Liver (tissue), 8 donors: ENCODE measurements at regions not wholly inside any gene's neighbourhood (a gene's known extent, or its start where the extent isn't known, plus 50 kb on each side); places are given as distances from the start of the nearest gene placed in this dataset.

Experiments used
- DNase-seq: peaks from one replicate; pipeline ENCODE4 v3.0.0-alpha.2; 2017; ENCODE audit warnings: low spot score
- H3K27ac ChIP-seq, 2 donors: one replicate each; pipeline ENCODE4 v1.7.0; 2013; ENCODE audit warnings: inconsistent platforms in 2 of 2, low read length in 2 of 2, control low read depth in 1 of 2, low read depth in 1 of 2, mild to moderate bottlenecking in 1 of 2
- H3K27me3 ChIP-seq, 4 donors: one replicate each; pipeline versions ENCODE4 v1.6.1 to v1.7.0; 2013; ENCODE audit warnings: low read length in 3 of 4, inconsistent platforms in 1 of 4, mild to moderate bottlenecking in 1 of 4, moderate library complexity in 1 of 4; ENCODE audit not compliant: control insufficient read depth in 4 of 4, insufficient read depth in 4 of 4
- H3K36me3 ChIP-seq, 4 donors: one replicate each; pipeline versions ENCODE4 v1.6.1 to v1.7.0; 2013; ENCODE audit warnings: low read length in 3 of 4, mild to moderate bottlenecking in 3 of 4, low read depth in 1 of 4, moderate library complexity in 1 of 4; ENCODE audit not compliant: control insufficient read depth in 4 of 4, insufficient read depth in 3 of 4
- H3K4me1 ChIP-seq, 4 donors: one replicate each; pipeline versions ENCODE4 v1.6.1 to v1.7.0; 2013; ENCODE audit warnings: low read length in 3 of 4, mild to moderate bottlenecking in 3 of 4, moderate library complexity in 1 of 4; ENCODE audit not compliant: control insufficient read depth in 4 of 4, insufficient read depth in 4 of 4
- H3K4me3 ChIP-seq, 3 donors: one replicate each; pipeline versions ENCODE4 v1.6.1 to v1.7.0; 2013; ENCODE audit warnings: low read length in 3 of 3, control low read depth in 1 of 3, low read depth in 1 of 3, mild to moderate bottlenecking in 1 of 3
- H3K9ac ChIP-seq, 2 donors: one replicate each; pipeline ENCODE4 v1.7.0; 2013; ENCODE audit warnings: low read length in 2 of 2, mild to moderate bottlenecking in 2 of 2, moderate library complexity in 2 of 2, control low read depth in 1 of 2, low read depth in 1 of 2
- H3K9me3 ChIP-seq, 4 donors: one replicate each; pipeline versions ENCODE4 v1.6.1 to v1.7.0; 2013; ENCODE audit warnings: low read length in 3 of 4; ENCODE audit not compliant: control insufficient read depth in 4 of 4
- CTCF ChIP-seq: fragments of 150-350 bp; IDR thresholded peaks from 2 replicates; pipeline ENCODE4 v1.5.1; 2017; ENCODE audit warnings: improper control_type of control experiment, low read depth, low read length; ENCODE audit not compliant: missing input control
- FOXA1 ChIP-seq: IDR thresholded peaks from 2 replicates; pipeline ENCODE4 v1.6.1; 2016; ENCODE audit warnings: antibody characterized with exemption
- FOXA2 ChIP-seq: IDR thresholded peaks from 2 replicates; pipeline ENCODE4 v1.6.1; 2016; ENCODE audit warnings: antibody characterized with exemption
- GABPA ChIP-seq, 2 donors: IDR thresholded peaks in 1 of 2; conservative IDR thresholded peaks in 1 of 2; 2 replicates each; pipeline ENCODE4 v1.6.1; 2016; ENCODE audit warnings: antibody characterized with exemption in 2 of 2, mild to moderate bottlenecking in 1 of 2, moderate library complexity in 1 of 2
- HNF4A ChIP-seq, 2 donors: conservative IDR thresholded peaks; 2 replicates each; pipeline ENCODE4 v1.6.1; 2016; ENCODE audit warnings: antibody characterized with exemption in 2 of 2, mild to moderate bottlenecking in 2 of 2
- HNF4G ChIP-seq: IDR thresholded peaks from 2 replicates; pipeline ENCODE4 v1.6.1; 2016; ENCODE audit warnings: antibody characterized with exemption
- JUND ChIP-seq, 2 donors: IDR thresholded peaks; 2 replicates each; pipeline ENCODE4 v1.6.1; 2016; ENCODE audit warnings: antibody characterized with exemption in 2 of 2
- NR2F2 ChIP-seq: IDR thresholded peaks from 2 replicates; pipeline ENCODE4 v1.6.1; 2016; ENCODE audit warnings: antibody characterized with exemption
- RAD21 ChIP-seq, 2 donors: IDR thresholded peaks; 2 replicates each; pipeline ENCODE4 v1.6.1; 2016; ENCODE audit warnings: antibody characterized with exemption in 2 of 2, mild to moderate bottlenecking in 2 of 2
- REST ChIP-seq: IDR thresholded peaks from 2 replicates; pipeline ENCODE4 v1.6.1; 2016; ENCODE audit warnings: antibody characterized with exemption, mild to moderate bottlenecking
- RXRA ChIP-seq, 2 donors: IDR thresholded peaks; 2 replicates each; pipeline ENCODE4 v1.6.1; 2017 to 2018; ENCODE audit warnings: antibody characterized with exemption in 2 of 2, mild to moderate bottlenecking in 1 of 2
- SP1 ChIP-seq: IDR thresholded peaks from 2 replicates; pipeline ENCODE4 v1.6.1; 2018; ENCODE audit warnings: antibody characterized with exemption, mild to moderate bottlenecking
- YY1 ChIP-seq: IDR thresholded peaks from 2 replicates; pipeline ENCODE4 v1.6.1; 2016; ENCODE audit warnings: antibody characterized with exemption, mild to moderate bottlenecking
- ZBTB33 ChIP-seq: IDR thresholded peaks from 2 replicates; pipeline ENCODE4 v1.6.1; 2016; ENCODE audit warnings: antibody characterized with exemption
- WGBS: extraction: QIAGEN DNeasy Blood & Tissue Kit; methylation state at CpG from one replicate; pipeline ENCODE4 v1.1.7; 2013; 5-methylcytosine and 5-hydroxymethylcytosine counted together
- donor health status: healthy.
- donor health status: healthy.
- donor health status: healthy.
- donor health status: healthy.
- donor health status: healthy.

GRCh38 chr11:26905368-26905767 lies 88.5 kb upstream of the FIBIN start:
- Histone ChIP-seq H3K36me3 (no peaks in the 10 kb centered on the region), H3K4me3 (no peak overlapping the region), H3K27ac (no peak overlapping the region), H3K4me1 (peaks cover 0 to 8% (median 3%) of the 10 kb centered on the region in 4 donors), H3K9me3 (no peaks in the 10 kb centered on the region), H3K9ac (no peak overlapping the region), H3K27me3 (no peaks in the 10 kb centered on the region)
- DNase-seq, result no peak
- no peak for TF ChIP-seq HNF4A (conservative IDR thresholded peaks at IDR 0.05)
- TF ChIP-seq GABPA (IDR thresholded peaks at IDR 0.05 in 1 of 2, conservative IDR thresholded peaks at IDR 0.05 in 1 of 2), result no peak
- no peak for TF ChIP-seq CTCF
- no peak for TF ChIP-seq REST
- no peak for TF ChIP-seq FOXA1
- no peak for TF ChIP-seq ZBTB33
- no peak for TF ChIP-seq RAD21 (IDR thresholded peaks at IDR 0.05)
- no peak for TF ChIP-seq RXRA (IDR thresholded peaks at IDR 0.05)
- no peak for TF ChIP-seq SP1
- no peak for TF ChIP-seq NR2F2
- TF ChIP-seq YY1, result no peak
- TF ChIP-seq HNF4G, result no peak
- 90% methylated on average over 3 of the region's 3 CpGs for WGBS

DNA sequence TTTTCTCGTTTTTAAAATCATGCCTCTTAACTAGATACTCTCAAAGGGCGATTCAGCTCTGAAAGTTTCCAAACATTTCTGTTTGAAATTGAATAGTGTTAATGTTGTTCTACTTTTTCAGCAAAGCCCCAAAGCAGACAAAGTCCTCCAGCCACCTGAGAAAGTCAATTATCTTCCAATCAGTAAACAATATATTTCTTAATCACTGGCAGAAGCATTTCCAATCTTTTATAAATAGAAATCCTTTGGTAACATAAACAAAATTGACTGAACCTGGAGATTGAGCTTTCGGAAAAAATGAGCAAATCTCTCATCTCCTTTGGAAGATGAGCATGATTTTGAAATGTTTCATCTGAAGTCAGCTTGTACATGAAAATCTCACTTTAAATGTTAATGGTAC lies 84.4 kb upstream of the FIBIN start:
- 30% methylated on average over 3 of the region's 3 CpGs for WGBS
- TF ChIP-seq YY1 (no peak), NR2F2 (no peak), HNF4A (conservative IDR thresholded peaks at IDR 0.05) (peak; percentile 40 to 75), REST (no peak), FOXA2 (no peak), CTCF (no peak), RXRA (IDR thresholded peaks at IDR 0.05) (peak in 1 of 2 donors; percentile 46), SP1 (no peak), ZBTB33 (no peak), RAD21 (IDR thresholded peaks at IDR 0.05) (peak; percentile 23 to 46), GABPA (IDR thresholded peaks at IDR 0.05 in 1 of 2, conservative IDR thresholded peaks at IDR 0.05 in 1 of 2) (no peak), JUND (IDR thresholded peaks at IDR 0.05) (peak in 1 of 2 donors; percentile 77)
- DNase-seq, result no peak

More for the DNA sequence above, 84.4 kb upstream of the FIBIN start:
- H3K9ac ChIP-seq, result no peak overlapping the region
- no peaks in the 10 kb centered on the region for H3K9me3 ChIP-seq
- peaks cover 0 to 11% (median 4%) of the 10 kb centered on the region in 4 donors for H3K4me1 ChIP-seq
- H3K4me3 ChIP-seq, result no peak overlapping the region
- H3K27ac ChIP-seq, result no peak overlapping the region
- no peaks in the 10 kb centered on the region for H3K27me3 ChIP-seq
- no peaks in the 10 kb centered on the region for H3K36me3 ChIP-seq
